GM23338 (cell line): ENCODE measurements at regions not wholly inside any gene's neighbourhood (a gene's known extent, or its start where the extent isn't known, plus 50 kb on each side); places are given as distances from the start of the nearest gene placed in this dataset.

ENCODE experiments used
- ATAC-seq: fragments of 200-7000 bp; cut with Tn5 transposase; 3 replicates; pipeline ENCODE4 v1.9.1; 2020
- DNase-seq: peaks from one replicate; pipeline ENCODE4 v3.0.0-alpha.2; 2015; ENCODE audit warnings: low spot score
- H2AFZ ChIP-seq: fragments of 200-600 bp; sonication (generic); 2 replicates; pipeline ENCODE4 v1.8.0; 2016; ENCODE audit warnings: antibody characterized with exemption, mild to moderate bottlenecking, moderate library complexity
- H3F3A ChIP-seq: fragments of 200-600 bp; sonication (generic); replicated peaks from 2 replicates; pipeline ENCODE4 v1.8.0; 2017; ENCODE audit warnings: antibody characterized with exemption, mixed run types, low read depth
- H3K27ac ChIP-seq: fragments of 200-600 bp; sonication (generic); 2 replicates; pipeline ENCODE4 v1.6.1; 2016; ENCODE audit warnings: low read depth
- H3K27me3 ChIP-seq: fragments of 200-600 bp; sonication (generic); 2 replicates; pipeline ENCODE4 v1.8.0; 2016; ENCODE audit warnings: mild to moderate bottlenecking, mixed run types, moderate library complexity; ENCODE audit not compliant: insufficient read depth
- H3K36me3 ChIP-seq: fragments of 200-600 bp; sonication (generic); 2 replicates; pipeline ENCODE4 v1.8.0; 2016; ENCODE audit warnings: mild to moderate bottlenecking; ENCODE audit not compliant: insufficient read depth
- H3K4me1 ChIP-seq: fragments of 200-600 bp; sonication (generic); 2 replicates; pipeline ENCODE4 v1.8.0; 2016; ENCODE audit warnings: mild to moderate bottlenecking, moderate library complexity; ENCODE audit not compliant: insufficient read depth
- H3K4me2 ChIP-seq: fragments of 200-600 bp; sonication (generic); 2 replicates; pipeline ENCODE4 v1.7.1; 2017; ENCODE audit warnings: mixed run types
- H3K4me3 ChIP-seq: fragments of 200-600 bp; sonication (generic); 2 replicates; pipeline ENCODE4 v1.6.1; 2016; ENCODE audit warnings: mixed run types
- H3K79me2 ChIP-seq: fragments of 200-600 bp; sonication (generic); replicated peaks from 2 replicates; pipeline ENCODE4 v1.8.0; 2017; ENCODE audit warnings: mild to moderate bottlenecking; ENCODE audit not compliant: insufficient read depth
- H3K9me2 ChIP-seq: fragments of 200-600 bp; sonication (generic); 2 replicates; pipeline ENCODE4 v1.8.0; 2017; ENCODE audit not compliant: insufficient read depth
- H4K20me1 ChIP-seq: fragments of 200-600 bp; sonication (generic); replicated peaks from 2 replicates; pipeline ENCODE4 v1.8.0; 2017; ENCODE audit warnings: mild to moderate bottlenecking; ENCODE audit not compliant: insufficient read depth
- H3K27ac Mint-ChIP-seq: 2 replicates; pipeline ENCODE4 v1.8.0; 2020; ENCODE audit warnings: inconsistent platforms, mild to moderate bottlenecking, moderate library complexity, mixed read lengths
- H3K27me3 Mint-ChIP-seq: 3 replicates; pipeline ENCODE4 v1.8.0; 2022; ENCODE audit warnings: low read depth, mild to moderate bottlenecking, moderate library complexity, mixed read lengths, inconsistent platforms; ENCODE audit not compliant: insufficient read depth, poor library complexity
- H3K36me3 Mint-ChIP-seq: 3 replicates; pipeline ENCODE4 v1.8.0; 2021; ENCODE audit warnings: low read depth, mild to moderate bottlenecking, inconsistent platforms, moderate library complexity, mixed read lengths
- H3K4me1 Mint-ChIP-seq: 3 replicates; pipeline ENCODE4 v1.8.0; 2020; ENCODE audit warnings: mild to moderate bottlenecking, inconsistent platforms, mixed read lengths
- H3K4me3 Mint-ChIP-seq: 3 replicates; pipeline ENCODE4 v1.8.0; 2021; ENCODE audit warnings: moderate library complexity, mild to moderate bottlenecking, inconsistent platforms, mixed read lengths
- H3K9me3 Mint-ChIP-seq: 3 replicates; pipeline ENCODE4 v1.8.0; 2020; ENCODE audit warnings: moderate library complexity, mild to moderate bottlenecking, inconsistent platforms, mixed read lengths
- CREB1 ChIP-seq: fragments of 250-450 bp; sonication (Bioruptor Pico); IDR thresholded peaks from 2 replicates; pipeline ENCODE4 v1.5.0; 2020; ENCODE audit warnings: low read depth, mild to moderate bottlenecking, moderate library complexity
- CTCF ChIP-seq, 2 experiments: fragments of 200-600 bp in 1 of 2; sonication (generic) in 1 of 2; conservative IDR thresholded peaks; 2 replicates each; pipeline versions ENCODE4 v1.5.1 to v1.6.1; 2016 to 2017; ENCODE audit warnings: antibody characterized with exemption in 2 of 2, low read depth in 2 of 2, mild to moderate bottlenecking in 2 of 2, moderate library complexity in 1 of 2
- ETS1 ChIP-seq: IDR thresholded peaks from 2 replicates; pipeline ENCODE4 v1.6.1; 2016; ENCODE audit warnings: antibody characterized with exemption
- EZH2 ChIP-seq: fragments of 200-600 bp; sonication (generic); IDR thresholded peaks from one replicate; pipeline ENCODE4 v1.8.0; 2017; ENCODE audit warnings: antibody characterized with exemption, mild to moderate bottlenecking, low read depth; ENCODE audit not compliant: unreplicated experiment
- EZH2phosphoT487 ChIP-seq: fragments of 200-600 bp; sonication (generic); IDR thresholded peaks from one replicate; pipeline ENCODE4 v1.8.1; 2018; ENCODE audit warnings: antibody characterized with exemption; ENCODE audit not compliant: unreplicated experiment
- JUNB ChIP-seq: IDR thresholded peaks from one replicate; pipeline ENCODE4 v1.6.1; 2016; ENCODE audit warnings: antibody characterized with exemption; ENCODE audit not compliant: unreplicated experiment
- NANOG ChIP-seq: IDR thresholded peaks from 2 replicates; pipeline ENCODE4 v1.6.1; 2016; ENCODE audit warnings: antibody characterized with exemption, borderline replicate concordance
- POLR2AphosphoS5 ChIP-seq: IDR thresholded peaks from 2 replicates; pipeline ENCODE4 v1.6.1; 2016; ENCODE audit warnings: antibody characterized with exemption, low read depth
- REST ChIP-seq: IDR thresholded peaks from one replicate; pipeline ENCODE4 v1.6.1; 2018; ENCODE audit warnings: antibody characterized with exemption; ENCODE audit not compliant: unreplicated experiment
- STAT1 ChIP-seq: IDR thresholded peaks from one replicate; pipeline ENCODE4 v1.6.1; 2016; ENCODE audit warnings: antibody characterized with exemption; ENCODE audit not compliant: unreplicated experiment
- ZNF114 ChIP-seq: fragments of 250-450 bp; sonication (Bioruptor Pico); IDR thresholded peaks from 2 replicates; pipeline ENCODE4 v1.5.0; 2020; ENCODE audit warnings: mild to moderate bottlenecking, moderate library complexity
- ZNF331 ChIP-seq: fragments of 250-450 bp; sonication (Bioruptor Pico); IDR thresholded peaks from 2 replicates; pipeline ENCODE4 v1.5.0; 2020; ENCODE audit warnings: low read depth, mild to moderate bottlenecking, moderate library complexity
- ZNF462 ChIP-seq: fragments of 250-450 bp; sonication (Bioruptor Pico); IDR thresholded peaks from 2 replicates; pipeline ENCODE4 v1.5.0; 2020; ENCODE audit warnings: mild to moderate bottlenecking, moderate library complexity

- Histone ChIP-seq H3K79me2 (no peaks in the 10 kb centered on the region), H3F3A (no peaks in the 10 kb centered on the region), H3K4me2 (no peak overlapping the region), H3K4me1 (no peaks in the 10 kb centered on the region), H3K36me3 (no peaks in the 10 kb centered on the region), H3K9me2 (no peaks in the 10 kb centered on the region), H3K4me3 (no peak overlapping the region), H4K20me1 (no peaks in the 10 kb centered on the region), H3K27ac (no peak overlapping the region), H3K27me3 (no peaks in the 10 kb centered on the region), H2AFZ (no peak overlapping the region)
- Mint-ChIP-seq H3K9me3 (no peaks in the 10 kb centered on the region), H3K27me3 (no peaks in the 10 kb centered on the region), H3K36me3 (no peaks in the 10 kb centered on the region), H3K4me1 (no peaks in the 10 kb centered on the region), H3K4me3 (no peak overlapping the region), H3K27ac (no peak overlapping the region)
- DNase-seq: no peak
- ATAC-seq: no peak
- TF ChIP-seq ZNF331 (CRISPR knock-in tag) (no peak), EZH2 (no peak), JUNB (no peak), NANOG (no peak), CREB1 (no peak), POLR2AphosphoS5 (no peak), CTCF (conservative IDR thresholded peaks at IDR 0.05; ENCODE audit: low read depth in 2 of 2) (no peak), STAT1 (no peak), ZNF114 (CRISPR knock-in tag) (no peak), REST (no peak), ETS1 (no peak), ZNF462 (CRISPR knock-in tag) (no peak), EZH2phosphoT487 (no peak)
These were observed 140.8 kb upstream of the SETBP1 start for GRCh38 chr18:44539926-44540325.
